ENCODE measurements at regions not wholly inside any gene's neighbourhood (a gene's known extent, or its start where the extent isn't known, plus 50 kb on each side); places are given as distances from the start of the nearest gene placed in this dataset.
"Not testable (repeated sequence)": the region's sequence is repeated elsewhere in the genome, so short reads cannot be mapped to it uniquely, and the experiment has no call there.

DNA sequence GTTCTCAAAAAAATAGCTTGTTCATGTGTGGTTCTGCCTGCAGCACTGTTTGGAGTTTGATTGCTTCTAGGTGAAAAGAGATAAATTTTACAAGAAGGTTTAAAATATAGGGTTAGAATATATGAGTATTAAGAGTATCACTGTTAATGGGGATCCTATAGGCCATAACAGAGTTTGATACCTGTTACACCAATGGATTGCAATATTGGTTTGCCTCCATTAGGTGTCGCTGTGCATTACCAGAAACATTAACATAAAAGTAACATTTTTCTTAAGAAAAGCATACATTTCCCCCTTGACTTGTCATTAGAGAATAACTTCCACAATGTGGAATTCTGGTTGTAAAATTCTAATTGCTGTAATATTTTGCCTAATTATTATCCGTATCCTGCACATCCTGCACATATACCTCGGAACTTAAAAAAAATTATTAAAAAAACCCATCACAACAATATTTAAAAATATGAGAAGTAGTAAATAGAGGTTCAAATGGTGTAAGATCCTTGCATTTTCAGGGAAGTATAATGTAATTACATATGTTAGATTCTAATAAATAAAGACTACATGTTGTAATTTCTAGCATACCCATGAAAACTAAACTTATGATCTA, 63.0 kb downstream of the CYP4A11 start:
- DNase-seq: peak; percentile 49
- in situ Hi-C loops (cut with HindIII; ENCODE audit: low pct_ligation_motif_present, low sequenced_read_pairs): not testable (repeated sequence)
- TF ChIP-seq, protein P1, sequence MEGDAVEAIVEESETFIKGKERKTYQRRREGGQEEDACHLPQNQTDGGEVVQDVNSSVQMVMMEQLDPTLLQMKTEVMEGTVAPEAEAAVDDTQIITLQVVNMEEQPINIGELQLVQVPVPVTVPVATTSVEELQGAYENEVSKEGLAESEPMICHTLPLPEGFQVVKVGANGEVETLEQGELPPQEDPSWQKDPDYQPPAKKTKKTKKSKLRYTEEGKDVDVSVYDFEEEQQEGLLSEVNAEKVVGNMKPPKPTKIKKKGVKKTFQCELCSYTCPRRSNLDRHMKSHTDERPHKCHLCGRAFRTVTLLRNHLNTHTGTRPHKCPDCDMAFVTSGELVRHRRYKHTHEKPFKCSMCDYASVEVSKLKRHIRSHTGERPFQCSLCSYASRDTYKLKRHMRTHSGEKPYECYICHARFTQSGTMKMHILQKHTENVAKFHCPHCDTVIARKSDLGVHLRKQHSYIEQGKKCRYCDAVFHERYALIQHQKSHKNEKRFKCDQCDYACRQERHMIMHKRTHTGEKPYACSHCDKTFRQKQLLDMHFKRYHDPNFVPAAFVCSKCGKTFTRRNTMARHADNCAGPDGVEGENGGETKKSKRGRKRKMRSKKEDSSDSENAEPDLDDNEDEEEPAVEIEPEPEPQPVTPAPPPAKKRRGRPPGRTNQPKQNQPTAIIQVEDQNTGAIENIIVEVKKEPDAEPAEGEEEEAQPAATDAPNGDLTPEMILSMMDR (IDR thresholded peaks at IDR 0.05; ENCODE audit: low read depth, low read length, missing control alignments): peak; percentile 38

DNA sequence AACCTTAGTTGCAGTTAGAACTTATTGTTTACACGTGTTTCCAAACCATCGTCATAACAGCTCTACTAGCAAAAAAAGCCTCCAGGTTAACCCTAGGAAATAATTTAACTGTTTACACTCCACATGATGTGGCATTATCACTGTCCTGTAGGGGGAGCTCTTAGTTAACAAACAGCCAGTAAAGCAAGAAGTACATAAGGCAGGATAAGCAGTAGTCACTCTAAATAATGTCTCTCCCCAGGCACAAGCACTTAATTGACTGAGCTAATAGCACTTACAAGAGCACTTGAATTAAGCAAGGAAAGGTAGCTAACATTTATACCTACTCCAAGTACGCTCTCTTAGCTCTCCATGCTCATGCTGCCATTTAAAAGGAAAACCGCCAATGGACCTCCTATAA, 65.2 kb downstream of the CYP4A11 start:
- DNase-seq; H3K27me3 ChIP-seq (replicated peaks); in situ Hi-C loops (cut with HindIII; ENCODE audit: low pct_ligation_motif_present, low sequenced_read_pairs); H3K27ac ChIP-seq; H3K36me3 ChIP-seq (replicated peaks); H3K4me3 ChIP-seq (ENCODE audit: low read depth, low read length): not testable (repeated sequence)

More for the DNA sequence above, 63.0 kb downstream of the CYP4A11 start:
- not testable (repeated sequence) for H3K27ac ChIP-seq; H3K4me3 ChIP-seq (ENCODE audit: low read depth, low read length); H3K36me3 ChIP-seq (replicated peaks); H3K27me3 ChIP-seq (replicated peaks)

Data from brain microvascular endothelial cell (primary cell).